ENCODE measurements at regions not wholly inside any gene's neighbourhood (a gene's known extent, or its start where the extent isn't known, plus 50 kb on each side); places are given as distances from the start of the nearest gene placed in this dataset.

GRCh38 chr16:85171759-85172454 is 59.6 kb upstream of the CIBAR2 start:
- H3K27ac ChIP-seq = peak overlapping the region; percentile 52 to 62
- DNase-seq = no peak
- peaks cover 6 to 30% of the 10 kb centered on the region in 2 donors for H3K4me1 ChIP-seq
- peak overlapping the region in 1 of 2 donors; percentile 22 for H3K4me3 ChIP-seq
- no peak for TF ChIP-seq CTCF (IDR thresholded peaks at IDR 0.05)
- no peak for TF ChIP-seq POLR2A (IDR thresholded peaks at IDR 0.05)
- no peaks in the 10 kb centered on the region for H3K9me3 ChIP-seq
- no peaks in the 10 kb centered on the region for H3K27me3 ChIP-seq
- intact Hi-C loops (cut with DNase I; ENCODE audit: low total_unique reads) = no loop called here
- no peaks in the 10 kb centered on the region for H3K36me3 ChIP-seq

GRCh38 chr16:85172455-85173145 is 60.3 kb upstream of the CIBAR2 start:
- Histone ChIP-seq H3K36me3 (no peaks in the 10 kb centered on the region), H3K4me1 (peaks cover 6 to 30% of the 10 kb centered on the region in 2 donors), H3K9me3 (no peaks in the 10 kb centered on the region), H3K27me3 (no peaks in the 10 kb centered on the region), H3K4me3 (peak overlapping the region in 1 of 2 donors; percentile 22), H3K27ac (peak overlapping the region; percentile 52 to 62)
- intact Hi-C loops (cut with DNase I; ENCODE audit: low total_unique reads) = no loop called here
- no peak for DNase-seq
- TF ChIP-seq CTCF (IDR thresholded peaks at IDR 0.05) (peak in 3 of 4 experiments; percentile 15 to 38 (median 35)), POLR2A (IDR thresholded peaks at IDR 0.05) (no peak)

GRCh38 chr16:85173146-85173980 is 61.1 kb upstream of the CIBAR2 start:
- no peak for DNase-seq
- peak overlapping the region in 1 of 2 donors; percentile 22 for H3K4me3 ChIP-seq
- no peaks in the 10 kb centered on the region for H3K36me3 ChIP-seq
- H3K4me1 ChIP-seq = peaks cover 6 to 30% of the 10 kb centered on the region in 2 donors
- H3K27ac ChIP-seq = peak overlapping the region; percentile 57 to 62
- H3K9me3 ChIP-seq = no peaks in the 10 kb centered on the region
- intact Hi-C loops (cut with DNase I; ENCODE audit: low total_unique reads) = no loop called here
- TF ChIP-seq POLR2A (IDR thresholded peaks at IDR 0.05) = no peak
- H3K27me3 ChIP-seq = no peaks in the 10 kb centered on the region

- H3K4me3 ChIP-seq = no peak overlapping the region
- peak overlapping the region; percentile 57 to 62 for H3K27ac ChIP-seq
- intact Hi-C loops (cut with DNase I; ENCODE audit: low total_unique reads) = no loop called here
- H3K27me3 ChIP-seq = no peaks in the 10 kb centered on the region
- no peak for TF ChIP-seq POLR2A (IDR thresholded peaks at IDR 0.05)
- no peak for TF ChIP-seq CTCF (IDR thresholded peaks at IDR 0.05)
- DNase-seq = no peak
- H3K4me1 ChIP-seq = peaks cover 6 to 30% of the 10 kb centered on the region in 2 donors
- no peaks in the 10 kb centered on the region for H3K36me3 ChIP-seq
- no peaks in the 10 kb centered on the region for H3K9me3 ChIP-seq
Measured at GRCh38 chr16:85173981-85174751, 61.9 kb upstream of the CIBAR2 start.

Data from uterus (tissue), 3 donors.